HG02571 (cell line): ENCODE measurements at regions not wholly inside any gene's neighbourhood (a gene's known extent, or its start where the extent isn't known, plus 50 kb on each side); places are given as distances from the start of the nearest gene placed in this dataset.

ENCODE experiments used
- ATAC-seq: cut with Tn5 transposase; IDR thresholded peaks from one replicate; pipeline ENCODE4 v1.9.1; 2021; ENCODE audit warnings: mild to moderate bottlenecking, moderate library complexity; ENCODE audit not compliant: unreplicated experiment

GRCh38 chr11:122523846-122524805 is 131.4 kb upstream of the UBASH3B start:
- ATAC-seq: no peak

GRCh38 chr11:122521626-122522025 is 133.9 kb upstream of the UBASH3B start:
- ATAC-seq: no peak

- no peak for ATAC-seq
Measured at GRCh38 chr11:122517403-122518379, 137.8 kb upstream of the UBASH3B start.

GRCh38 chr11:122516686-122517085 is 138.8 kb upstream of the UBASH3B start:
- ATAC-seq: no peak

GRCh38 chr11:122513997-122514396 is 141.5 kb upstream of the UBASH3B start:
- ATAC-seq: no peak

- no peak for ATAC-seq
Measured at GRCh38 chr11:122513328-122513727, 142.2 kb upstream of the UBASH3B start.

- no peak for ATAC-seq
Measured at GRCh38 chr11:122512688-122513087, 142.8 kb upstream of the UBASH3B start.

- ATAC-seq: no peak
Measured at GRCh38 chr11:122509899-122510298, 145.6 kb upstream of the UBASH3B start.

- no peak for ATAC-seq
Measured at GRCh38 chr11:122509091-122509490, 146.4 kb upstream of the UBASH3B start.

GRCh38 chr11:122505304-122506006 is 150.1 kb upstream of the UBASH3B start:
- ATAC-seq: no peak

- no peak for ATAC-seq
Measured at GRCh38 chr11:122494221-122494620, 161.3 kb upstream of the UBASH3B start.

- no peak for ATAC-seq
Measured at GRCh38 chr11:122491509-122491908, 164.0 kb upstream of the UBASH3B start.

- no peak for ATAC-seq
Measured at GRCh38 chr11:122488892-122489706, 166.4 kb upstream of the UBASH3B start.

GRCh38 chr11:122487669-122488068 is 167.9 kb upstream of the UBASH3B start:
- no peak for ATAC-seq

GRCh38 chr11:122486793-122487495 is 168.6 kb upstream of the UBASH3B start:
- no peak for ATAC-seq

- ATAC-seq: no peak
Measured at GRCh38 chr11:122478986-122479385, 176.5 kb upstream of the UBASH3B start.

GRCh38 chr11:122468965-122469364 is 186.6 kb upstream of the UBASH3B start:
- ATAC-seq: no peak

GRCh38 chr11:122463530-122463929 is 192.0 kb upstream of the UBASH3B start:
- no peak for ATAC-seq

- ATAC-seq: no peak
Measured at GRCh38 chr11:122459064-122459463, 196.5 kb upstream of the UBASH3B start.
